Lung microvascular endothelial cell (primary cell): ENCODE measurements at regions not wholly inside any gene's neighbourhood (a gene's known extent, or its start where the extent isn't known, plus 50 kb on each side); places are given as distances from the start of the nearest gene placed in this dataset.

Source experiments
- DNase-seq, 2 donors: peaks; one replicate each; pipeline versions ENCODE4 v3.0.0 to v3.0.0-alpha.2; 2010; ENCODE audit warnings: low read depth in 2 of 2

- no peak for DNase-seq
These were observed 646.9 kb downstream of the STPG2 start for GRCh38 chr4:97496298-97496873.

- DNase-seq: no peak
These were observed 644.4 kb downstream of the STPG2 start for GRCh38 chr4:97498875-97499274.

- no peak for DNase-seq
These were observed 642.9 kb downstream of the STPG2 start for GRCh38 chr4:97500423-97500822.

- DNase-seq: no peak
These were observed 638.6 kb downstream of the STPG2 start for GRCh38 chr4:97504713-97505112.

DNA sequence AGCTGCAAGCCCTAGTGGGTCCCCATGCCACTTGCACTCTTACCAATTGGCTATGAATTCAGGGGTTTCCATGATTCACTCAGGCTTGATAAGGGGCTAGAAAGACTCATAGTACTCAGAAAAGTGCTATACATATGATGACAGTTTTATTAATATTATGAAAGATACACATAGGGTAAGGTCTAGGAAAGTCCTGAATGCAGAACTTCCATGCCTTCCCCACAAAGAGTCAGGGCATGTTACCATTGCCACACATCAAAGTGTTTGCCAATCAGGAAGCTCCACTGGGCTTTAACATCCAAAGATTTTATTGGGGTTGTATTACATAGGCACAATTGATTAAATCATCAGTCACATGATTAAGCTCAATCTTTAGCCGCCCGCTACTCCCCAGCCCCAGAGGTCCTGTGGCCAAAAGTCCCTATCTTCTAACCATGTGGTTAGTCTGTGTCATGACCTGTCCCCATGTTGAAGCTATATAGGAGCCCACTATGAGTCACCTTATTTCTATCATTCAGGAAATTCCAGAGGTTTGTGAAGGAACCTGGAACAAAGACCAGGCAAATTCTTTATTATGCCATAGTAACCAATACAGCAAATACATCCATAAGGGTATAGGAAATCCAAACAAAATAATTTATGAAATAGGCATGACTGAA, 635.6 kb downstream of the STPG2 start:
- no peak for DNase-seq
